PFSK-1 (cell line): ENCODE measurements at regions not wholly inside any gene's neighbourhood (a gene's known extent, or its start where the extent isn't known, plus 50 kb on each side); places are given as distances from the start of the nearest gene placed in this dataset.

Experiments
- SIN3A ChIP-seq: IDR thresholded peaks from 2 replicates; pipeline ENCODE4 v1.6.1; 2012; ENCODE audit warnings: mild to moderate bottlenecking, low read length, moderate library complexity, borderline replicate concordance; ENCODE audit not compliant: insufficient read depth
- TAF1 ChIP-seq: IDR thresholded peaks from 2 replicates; pipeline ENCODE4 v1.6.1; 2012; ENCODE audit warnings: low read length, control low read depth, borderline replicate concordance; ENCODE audit not compliant: insufficient read depth

GRCh38 chr2:33859176-33859575 is 260.1 kb upstream of the FAM98A start:
- no peak for TF ChIP-seq TAF1
- TF ChIP-seq SIN3A: no peak
